ENCODE measurements at regions not wholly inside any gene's neighbourhood (a gene's known extent, or its start where the extent isn't known, plus 50 kb on each side); places are given as distances from the start of the nearest gene placed in this dataset.

DNA sequence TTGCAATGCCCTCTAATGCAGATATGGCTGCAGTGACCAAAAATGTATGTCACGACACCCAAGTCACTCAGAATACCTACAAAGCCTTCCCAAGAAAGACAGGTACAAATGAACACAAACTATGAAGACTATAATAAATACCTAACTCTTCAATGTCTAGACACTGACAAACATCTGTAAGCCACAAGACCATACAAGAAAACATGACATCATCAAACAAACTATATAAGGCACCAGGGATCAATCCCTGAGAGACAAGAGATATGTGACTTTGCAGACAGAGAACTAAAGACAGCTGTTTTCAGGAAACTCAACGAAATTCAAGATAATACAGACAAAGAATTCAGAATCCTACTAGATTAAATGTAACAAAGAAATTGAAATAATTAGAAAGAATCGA is 603.7 kb downstream of the CDH9 start:
- intact Hi-C loops (cut with DNase I): no loop called here

DNA sequence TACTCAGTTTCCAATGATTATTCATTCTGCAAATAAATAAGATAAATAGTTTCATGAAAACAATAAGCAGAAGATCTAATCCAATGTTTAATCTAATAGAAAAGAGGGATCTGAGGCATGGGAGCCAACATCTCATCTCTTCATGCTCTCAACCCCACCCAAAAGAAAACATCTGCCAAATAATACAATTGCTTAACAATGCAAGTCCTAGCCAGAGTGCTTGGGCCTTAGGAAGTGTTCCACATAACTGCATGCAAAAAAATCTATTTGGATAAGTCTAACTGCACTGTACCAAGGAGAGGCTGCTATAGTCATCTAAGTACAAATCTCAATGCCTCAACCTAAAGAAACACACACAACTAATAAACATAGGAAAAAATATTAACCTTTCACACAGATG is 606.0 kb downstream of the CDH9 start:
- TF ChIP-seq, protein P1, sequence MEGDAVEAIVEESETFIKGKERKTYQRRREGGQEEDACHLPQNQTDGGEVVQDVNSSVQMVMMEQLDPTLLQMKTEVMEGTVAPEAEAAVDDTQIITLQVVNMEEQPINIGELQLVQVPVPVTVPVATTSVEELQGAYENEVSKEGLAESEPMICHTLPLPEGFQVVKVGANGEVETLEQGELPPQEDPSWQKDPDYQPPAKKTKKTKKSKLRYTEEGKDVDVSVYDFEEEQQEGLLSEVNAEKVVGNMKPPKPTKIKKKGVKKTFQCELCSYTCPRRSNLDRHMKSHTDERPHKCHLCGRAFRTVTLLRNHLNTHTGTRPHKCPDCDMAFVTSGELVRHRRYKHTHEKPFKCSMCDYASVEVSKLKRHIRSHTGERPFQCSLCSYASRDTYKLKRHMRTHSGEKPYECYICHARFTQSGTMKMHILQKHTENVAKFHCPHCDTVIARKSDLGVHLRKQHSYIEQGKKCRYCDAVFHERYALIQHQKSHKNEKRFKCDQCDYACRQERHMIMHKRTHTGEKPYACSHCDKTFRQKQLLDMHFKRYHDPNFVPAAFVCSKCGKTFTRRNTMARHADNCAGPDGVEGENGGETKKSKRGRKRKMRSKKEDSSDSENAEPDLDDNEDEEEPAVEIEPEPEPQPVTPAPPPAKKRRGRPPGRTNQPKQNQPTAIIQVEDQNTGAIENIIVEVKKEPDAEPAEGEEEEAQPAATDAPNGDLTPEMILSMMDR (IDR thresholded peaks at IDR 0.05): no peak
- TF ChIP-seq POLR2A (IDR thresholded peaks at IDR 0.05): no peak
- no peaks in the 10 kb centered on the region for H3K4me1 ChIP-seq (replicated peaks in 1 of 2)
- intact Hi-C loops (cut with DNase I): no loop called here
- no peaks in the 10 kb centered on the region for H3K36me3 ChIP-seq (replicated peaks in 1 of 2)
- no peak overlapping the region for H3K4me3 ChIP-seq
- H3K27me3 ChIP-seq: no peaks in the 10 kb centered on the region
- H3K9me3 ChIP-seq (replicated peaks in 1 of 3): no peaks in the 10 kb centered on the region
- no peak overlapping the region for H3K27ac ChIP-seq
- DNase-seq: no peak

More for the DNA sequence above, 603.7 kb downstream of the CDH9 start:
- no peaks in the 10 kb centered on the region for H3K27me3 ChIP-seq
- 69 to 76% (median 70%) methylated on average over 3 of the region's 3 CpGs for WGBS, 4 donors
- H3K36me3 ChIP-seq (replicated peaks in 1 of 2): no peaks in the 10 kb centered on the region
- H3K27ac ChIP-seq: no peak overlapping the region
- TF ChIP-seq POLR2A (IDR thresholded peaks at IDR 0.05): no peak
- TF ChIP-seq, protein P1 (IDR thresholded peaks at IDR 0.05): no peak
- H3K4me3 ChIP-seq: no peak overlapping the region
- no peak for DNase-seq
- no peaks in the 10 kb centered on the region for H3K4me1 ChIP-seq (replicated peaks in 1 of 2)
- H3K9me3 ChIP-seq (replicated peaks in 1 of 3): no peaks in the 10 kb centered on the region

DNA sequence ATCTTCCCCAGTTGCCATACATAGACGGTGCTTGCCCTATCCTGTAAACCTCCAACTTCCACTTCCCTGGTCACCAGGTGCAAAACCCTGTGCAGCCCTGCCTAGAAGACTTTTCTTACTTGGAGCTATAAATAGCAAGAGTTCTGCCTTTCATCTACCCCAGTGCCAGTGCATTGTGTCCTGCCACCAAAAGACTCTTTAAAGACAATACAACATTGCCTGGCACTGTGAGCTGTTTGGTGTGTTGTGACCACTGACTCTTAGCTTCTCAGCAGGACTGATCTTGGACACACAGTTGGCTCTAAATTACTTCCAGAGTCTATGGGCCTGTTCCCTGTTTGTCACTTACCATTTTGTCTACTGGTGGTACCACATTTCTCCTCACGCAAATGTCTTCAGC is 608.1 kb downstream of the CDH9 start:
- DNase-seq: no peak
- 73 to 94% (median 83%) methylated on average over 2 of the region's 2 CpGs for WGBS, 4 donors
- intact Hi-C loops (cut with DNase I): no loop called here
- no peak for TF ChIP-seq POLR2A (IDR thresholded peaks at IDR 0.05)
- TF ChIP-seq, protein P1 (IDR thresholded peaks at IDR 0.05): no peak
- H3K9me3 ChIP-seq (replicated peaks in 1 of 3): no peaks in the 10 kb centered on the region
- H3K36me3 ChIP-seq (replicated peaks in 1 of 2): no peaks in the 10 kb centered on the region
- no peaks in the 10 kb centered on the region for H3K4me1 ChIP-seq (replicated peaks in 1 of 2)
- no peak overlapping the region for H3K4me3 ChIP-seq
- no peaks in the 10 kb centered on the region for H3K27me3 ChIP-seq
- H3K27ac ChIP-seq: no peak overlapping the region

DNA sequence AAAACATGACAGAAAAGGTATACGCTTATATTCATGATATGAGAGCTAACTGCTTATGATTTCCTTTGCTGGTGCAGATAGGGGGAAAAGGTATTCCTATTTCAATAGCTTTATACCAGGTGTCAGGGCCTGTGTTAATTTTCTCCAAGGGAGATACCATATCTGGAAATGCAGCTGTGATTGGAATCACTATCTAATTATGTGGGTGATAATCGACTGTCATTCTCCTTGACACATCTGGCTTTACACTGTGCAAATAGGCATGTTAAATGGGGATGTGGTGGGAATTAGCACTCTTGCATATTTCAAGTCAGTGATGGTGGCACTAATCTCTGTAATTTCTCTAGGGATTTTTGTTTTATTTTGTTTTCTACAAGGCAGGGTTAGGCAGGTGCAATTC is 611.1 kb downstream of the CDH9 start:
- DNase-seq: no peak
- Histone ChIP-seq H3K27me3 (no peaks in the 10 kb centered on the region), H3K27ac (no peak overlapping the region), H3K36me3 (replicated peaks in 1 of 2) (no peaks in the 10 kb centered on the region), H3K9me3 (replicated peaks in 1 of 3) (no peaks in the 10 kb centered on the region), H3K4me3 (no peak overlapping the region), H3K4me1 (replicated peaks in 1 of 2) (no peaks in the 10 kb centered on the region)
- intact Hi-C loops (cut with DNase I): no loop called here
- WGBS, 4 donors: 75 to 84% (median 82%) methylated on average over 2 of the region's 2 CpGs
- TF ChIP-seq POLR2A (IDR thresholded peaks at IDR 0.05): no peak
- TF ChIP-seq, protein P1 (IDR thresholded peaks at IDR 0.05): no peak
